B cell (primary cell): ENCODE measurements at regions not wholly inside any gene's neighbourhood (a gene's known extent, or its start where the extent isn't known, plus 50 kb on each side); places are given as distances from the start of the nearest gene placed in this dataset.

Experiments
- CTCF ChIP-seq: fragments of 200-600 bp; IDR thresholded peaks from one replicate; pipeline ENCODE4 v1.8.0; 2022; ENCODE audit warnings: antibody characterized with exemption, mild to moderate bottlenecking
- EZH2 ChIP-seq: IDR thresholded peaks from 2 replicates; pipeline ENCODE4 v1.6.1; 2012; ENCODE audit warnings: borderline replicate concordance, low read depth, mild to moderate bottlenecking, moderate library complexity, low read length; ENCODE audit not compliant: insufficient read depth, poor library complexity, severe bottlenecking

GRCh38 chr3:165359005-165359404 lies 162.8 kb upstream of the SLITRK3 start:
- TF ChIP-seq CTCF (no peak), EZH2 (no peak)
